ENCODE measurements at regions not wholly inside any gene's neighbourhood (a gene's known extent, or its start where the extent isn't known, plus 50 kb on each side); places are given as distances from the start of the nearest gene placed in this dataset.

- TF ChIP-seq POLR2AphosphoS5 (IDR thresholded peaks at IDR 0.05; ENCODE audit: borderline replicate concordance, low read depth, low read length) (no peak), FOXP2 (optimal IDR thresholded peaks at IDR 0.05; ENCODE audit: control extremely low read depth, extremely low read length, insufficient read depth) (no peak)
These were observed 148.0 kb upstream of the SPACA1 start for GRCh38 chr6:87899499-87900147.

Measured in SK-N-MC (cell line).